GM10266 (cell line): ENCODE measurements at regions not wholly inside any gene's neighbourhood (a gene's known extent, or its start where the extent isn't known, plus 50 kb on each side); places are given as distances from the start of the nearest gene placed in this dataset.

Source experiments
- DNase-seq: peaks from one replicate; pipeline ENCODE4 v3.0.0; 2012; ENCODE audit errors: extremely low spot score
- TF ChIP-seq, protein P1 (sequence below): IDR thresholded peaks from 2 replicates; pipeline ENCODE4 v1.5.1; 2012; ENCODE audit warnings: mild to moderate bottlenecking, low read depth; ENCODE audit not compliant: control insufficient read depth, insufficient read depth; ENCODE audit errors: missing control alignments

GRCh38 chr3:111369958-111370357 is 172.0 kb upstream of the CD96 start:
- TF ChIP-seq, protein P1, sequence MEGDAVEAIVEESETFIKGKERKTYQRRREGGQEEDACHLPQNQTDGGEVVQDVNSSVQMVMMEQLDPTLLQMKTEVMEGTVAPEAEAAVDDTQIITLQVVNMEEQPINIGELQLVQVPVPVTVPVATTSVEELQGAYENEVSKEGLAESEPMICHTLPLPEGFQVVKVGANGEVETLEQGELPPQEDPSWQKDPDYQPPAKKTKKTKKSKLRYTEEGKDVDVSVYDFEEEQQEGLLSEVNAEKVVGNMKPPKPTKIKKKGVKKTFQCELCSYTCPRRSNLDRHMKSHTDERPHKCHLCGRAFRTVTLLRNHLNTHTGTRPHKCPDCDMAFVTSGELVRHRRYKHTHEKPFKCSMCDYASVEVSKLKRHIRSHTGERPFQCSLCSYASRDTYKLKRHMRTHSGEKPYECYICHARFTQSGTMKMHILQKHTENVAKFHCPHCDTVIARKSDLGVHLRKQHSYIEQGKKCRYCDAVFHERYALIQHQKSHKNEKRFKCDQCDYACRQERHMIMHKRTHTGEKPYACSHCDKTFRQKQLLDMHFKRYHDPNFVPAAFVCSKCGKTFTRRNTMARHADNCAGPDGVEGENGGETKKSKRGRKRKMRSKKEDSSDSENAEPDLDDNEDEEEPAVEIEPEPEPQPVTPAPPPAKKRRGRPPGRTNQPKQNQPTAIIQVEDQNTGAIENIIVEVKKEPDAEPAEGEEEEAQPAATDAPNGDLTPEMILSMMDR, result no peak

DNA sequence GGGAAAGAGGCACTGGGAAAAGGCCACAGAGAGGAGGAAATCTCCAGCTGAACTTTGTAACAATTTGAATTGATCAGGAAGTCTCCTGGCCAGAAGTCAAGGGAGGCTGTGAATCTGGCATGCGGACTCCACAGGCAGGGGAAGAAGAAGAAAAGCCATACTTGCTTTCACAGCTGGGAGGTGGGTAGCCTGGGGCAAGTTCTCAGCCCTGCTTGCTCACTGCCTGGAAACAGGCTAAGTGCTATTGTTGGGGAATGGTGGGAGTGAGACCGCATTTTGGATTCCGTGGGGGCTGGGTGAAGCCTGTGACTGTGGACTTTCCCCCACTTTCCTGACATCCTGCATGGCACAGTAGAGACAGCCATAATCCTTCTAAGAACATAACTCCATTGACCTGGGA is 168.8 kb upstream of the CD96 start:
- TF ChIP-seq, protein P1, result no peak
- no peak for DNase-seq

More at GRCh38 chr3:111369958-111370357, 172.0 kb upstream of the CD96 start:
- DNase-seq, result no peak

GRCh38 chr3:111373861-111374260 is 168.1 kb upstream of the CD96 start:
- no peak for DNase-seq
- TF ChIP-seq, protein P1, result no peak

GRCh38 chr3:111385971-111386495 is 156.0 kb upstream of the CD96 start:
- no peak for DNase-seq
- TF ChIP-seq, protein P1, result no peak

- DNase-seq, result no peak
- TF ChIP-seq, protein P1, result no peak
These were observed 149.1 kb upstream of the CD96 start for GRCh38 chr3:111392894-111393398.

DNA sequence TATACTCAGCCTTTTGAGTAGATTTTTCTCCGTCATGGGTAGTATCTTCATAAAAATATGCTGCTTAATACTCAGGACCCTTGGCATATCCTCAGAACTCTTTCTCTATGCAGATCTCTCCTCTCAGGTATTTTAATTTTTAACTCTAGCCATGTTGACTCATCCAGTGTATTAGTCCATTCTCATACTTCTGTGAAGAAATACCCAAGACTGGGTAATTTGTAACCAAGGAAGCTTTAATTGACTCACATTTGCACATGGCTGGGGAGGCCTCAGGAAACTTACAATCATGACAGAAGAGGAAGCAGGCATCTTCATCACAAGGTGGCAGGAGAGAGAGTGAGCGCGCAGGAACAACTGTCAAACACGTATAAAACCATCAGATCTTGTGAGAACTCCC is 129.3 kb upstream of the CD96 start:
- DNase-seq, result no peak
- TF ChIP-seq, protein P1, result no peak

DNA sequence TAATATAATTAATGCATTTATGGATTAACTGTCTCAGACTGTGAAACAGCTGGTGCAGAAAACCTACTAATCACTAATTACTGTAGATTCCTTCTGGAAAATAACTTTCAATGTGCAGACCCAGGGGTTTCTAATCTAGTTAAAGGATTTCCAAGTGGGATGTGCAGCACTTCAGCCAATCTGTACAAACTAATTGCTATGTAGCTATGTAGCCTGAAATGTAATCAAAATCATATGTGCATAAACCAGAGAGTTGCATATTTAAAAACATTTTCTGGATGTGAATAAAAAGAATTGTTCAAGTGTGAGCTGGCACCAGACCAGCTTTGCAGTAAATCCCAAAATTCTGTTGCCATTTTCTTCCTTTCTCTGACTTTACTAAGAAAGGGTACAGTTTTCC is 127.5 kb upstream of the CD96 start:
- TF ChIP-seq, protein P1, result no peak
- no peak for DNase-seq
